H1 (cell line): ENCODE measurements at regions not wholly inside any gene's neighbourhood (a gene's known extent, or its start where the extent isn't known, plus 50 kb on each side); places are given as distances from the start of the nearest gene placed in this dataset.

Experiments
- CTCF ChIA-PET: fragments of 300-600 bp; sonication (Branson Sonifier 250); formaldehyde crosslinking; loops from one replicate; lab custom pipeline; 2021; ENCODE audit not compliant: partially characterized antibody; lab: Charles Lee
- POLR2A ChIA-PET: fragments of 300-600 bp; sonication (Branson Sonifier 250); formaldehyde crosslinking; loops from one replicate; lab custom pipeline; 2021; ENCODE audit warnings: inconsistent platforms; ENCODE audit not compliant: partially characterized antibody; lab: Charles Lee
- DNase-seq, 2 experiments: peaks; one replicate each; pipeline versions ENCODE4 v3.0.0 to v3.0.0-alpha.2; 2010 to 2022; ENCODE audit warnings: low spot score in 2 of 2, low read depth in 1 of 2, mixed read lengths in 1 of 2
- FAIRE-seq: peaks from 2 replicates; lab custom pipeline; 2011; peaks lifted over from hg19 to GRCh38; lab: Jason Lieb, UNC
- H2AFZ ChIP-seq: 2 replicates; pipeline ENCODE4 v1.8.1; 2012; ENCODE audit warnings: low read length, inconsistent platforms
- H2AK5ac ChIP-seq: 2 replicates; pipeline ENCODE4 v1.6.1; 2013; ENCODE audit warnings: low read depth, low read length
- H2BK120ac ChIP-seq: replicated peaks from 2 replicates; pipeline ENCODE3; 2013; ENCODE audit warnings: low read depth, low read length, inconsistent platforms
- H2BK12ac ChIP-seq: 2 replicates; pipeline ENCODE4 v1.6.1; 2013; ENCODE audit warnings: low read depth, low read length
- H2BK15ac ChIP-seq: 2 replicates; pipeline ENCODE4 v1.6.1; 2013; ENCODE audit warnings: low read length
- H2BK20ac ChIP-seq: 2 replicates; pipeline ENCODE4 v1.6.1; 2013; ENCODE audit warnings: low read length
- H2BK5ac ChIP-seq: 2 replicates; pipeline ENCODE4 v1.6.1; 2013; ENCODE audit warnings: low read depth, low read length
- H3K14ac ChIP-seq: 2 replicates; pipeline ENCODE4 v1.6.1; 2013; ENCODE audit warnings: inconsistent platforms; ENCODE audit not compliant: insufficient read length
- H3K18ac ChIP-seq: 2 replicates; pipeline ENCODE4 v1.6.1; 2013; ENCODE audit warnings: low read length; ENCODE audit errors: extremely low read depth
- H3K23ac ChIP-seq: 2 replicates; pipeline ENCODE4 v1.6.1; 2013; ENCODE audit warnings: inconsistent platforms; ENCODE audit not compliant: insufficient read length
- H3K23me2 ChIP-seq: 2 replicates; pipeline ENCODE4 v1.6.1; 2013; ENCODE audit warnings: low read depth, low read length
- H3K27ac ChIP-seq: 2 replicates; pipeline ENCODE4 v1.6.1; 2011; ENCODE audit warnings: low read depth, low read length, inconsistent platforms
- H3K27me3 ChIP-seq, 4 experiments: replicated peaks in 1 of 4; 1 replicate in 1 of 4; 2 replicates in 3 of 4; pipeline versions ENCODE4 v1.6.1 to v1.8.1; 2011 to 2013; ENCODE audit warnings: low read length in 3 of 4, mild to moderate bottlenecking in 3 of 4, inconsistent platforms in 2 of 4, mixed read lengths in 2 of 4, moderate library complexity in 1 of 4; ENCODE audit not compliant: control insufficient read depth in 3 of 4, insufficient read depth in 3 of 4; ENCODE audit errors: extremely low read depth in 1 of 4
- H3K36me3 ChIP-seq, 4 experiments: 2 replicates each; pipeline versions ENCODE4 v1.6.1 to v1.8.1; 2011 to 2013; ENCODE audit warnings: mild to moderate bottlenecking in 4 of 4, low read length in 3 of 4, moderate library complexity in 2 of 4, control low read depth in 1 of 4, inconsistent platforms in 1 of 4; ENCODE audit not compliant: insufficient read depth in 4 of 4, control insufficient read depth in 2 of 4
- H3K4ac ChIP-seq: replicated peaks from 2 replicates; pipeline ENCODE3; 2013; ENCODE audit warnings: low read length, low read depth, mixed read lengths, inconsistent platforms; ENCODE audit not compliant: insufficient read length
- H3K4me1 ChIP-seq, 4 experiments: replicated peaks in 1 of 4; 1 replicate in 1 of 4; 2 replicates in 3 of 4; pipeline versions ENCODE4 v1.6.1 to v1.8.1; 2011 to 2013; ENCODE audit warnings: low read length in 3 of 4, inconsistent platforms in 2 of 4, mixed read lengths in 1 of 4; ENCODE audit not compliant: insufficient read depth in 4 of 4, control insufficient read depth in 3 of 4
- H3K4me2 ChIP-seq, 2 experiments: 2 replicates each; pipeline versions ENCODE4 v1.6.1 to v1.8.1; 2011 to 2013; ENCODE audit warnings: low read depth in 2 of 2, low read length in 2 of 2, control low read depth in 1 of 2, inconsistent platforms in 1 of 2, mild to moderate bottlenecking in 1 of 2; ENCODE audit not compliant: insufficient read depth in 1 of 2
- H3K4me3 ChIP-seq, 4 experiments: fragments of 200-600, 300-600 bp in 1 of 4; sonication (generic), shearing (Covaris generic), sonication (Bioruptor Twin) in 1 of 4; 2 replicates each; pipeline versions ENCODE4 v1.5.1 to v1.8.1; 2011 to 2016; ENCODE audit warnings: low read length in 4 of 4, low read depth in 3 of 4, control low read depth in 2 of 4, inconsistent platforms in 2 of 4, mild to moderate bottlenecking in 2 of 4, mixed read lengths in 1 of 4, moderate library complexity in 1 of 4; ENCODE audit not compliant: insufficient read depth in 2 of 4; ENCODE audit errors: extremely low read depth in 1 of 4
- H3K56ac ChIP-seq: replicated peaks from 2 replicates; pipeline ENCODE3; 2013; ENCODE audit warnings: low read depth, mild to moderate bottlenecking, mixed read lengths, low read length, inconsistent platforms; ENCODE audit not compliant: insufficient read length
- H3K79me1 ChIP-seq: 2 replicates; pipeline ENCODE4 v1.6.1; 2013; ENCODE audit warnings: low read depth, low read length, control low read depth
- H3K79me2 ChIP-seq, 2 experiments: 2 replicates each; pipeline versions ENCODE4 v1.6.1 to v1.8.1; 2012 to 2013; ENCODE audit warnings: low read length in 2 of 2, mild to moderate bottlenecking in 2 of 2, inconsistent platforms in 1 of 2; ENCODE audit not compliant: insufficient read depth in 2 of 2, control insufficient read depth in 1 of 2
- H3K9ac ChIP-seq, 4 experiments: replicated peaks in 1 of 4; 1 replicate in 1 of 4; 2 replicates in 3 of 4; pipeline versions ENCODE4 v1.6.1 to v1.8.1; 2011 to 2013; ENCODE audit warnings: low read depth in 3 of 4, low read length in 3 of 4, control low read depth in 2 of 4, mild to moderate bottlenecking in 2 of 4, moderate library complexity in 2 of 4, inconsistent platforms in 1 of 4; ENCODE audit errors: extremely low read depth in 1 of 4
- H3K9me3 ChIP-seq, 2 experiments: 2 replicates each; pipeline versions ENCODE4 v1.6.1 to v1.8.1; 2012 to 2013; ENCODE audit warnings: mild to moderate bottlenecking in 2 of 2, moderate library complexity in 2 of 2, control low read depth in 1 of 2, inconsistent platforms in 1 of 2, low read depth in 1 of 2, low read length in 1 of 2, mixed read lengths in 1 of 2; ENCODE audit not compliant: insufficient read depth in 2 of 2
- H4K20me1 ChIP-seq, 2 experiments: replicated peaks in 1 of 2; 2 replicates each; pipeline versions ENCODE3 to v1.8.1; 2011 to 2013; ENCODE audit warnings: inconsistent platforms in 2 of 2, low read length in 2 of 2, mild to moderate bottlenecking in 1 of 2; ENCODE audit not compliant: insufficient read depth in 2 of 2, control insufficient read depth in 1 of 2
- H4K5ac ChIP-seq: 2 replicates; pipeline ENCODE4 v1.6.1; 2013; ENCODE audit warnings: low read length, low read depth, mixed read lengths, inconsistent platforms; ENCODE audit not compliant: insufficient read length
- H4K8ac ChIP-seq: 2 replicates; pipeline ENCODE4 v1.8.0; 2013; ENCODE audit warnings: mild to moderate bottlenecking, moderate library complexity, low read length, inconsistent platforms; ENCODE audit not compliant: insufficient read depth; ENCODE audit errors: extremely low read depth
- H4K91ac ChIP-seq: replicated peaks from 2 replicates; pipeline ENCODE3; 2013; ENCODE audit warnings: low read length, mixed read lengths, inconsistent platforms; ENCODE audit not compliant: insufficient read length
- CTCF ChIP-seq, 3 experiments: IDR thresholded peaks; 1 replicate in 2 of 3; 2 replicates in 1 of 3; pipeline versions ENCODE4 v1.5.1 to v1.6.1; 2011; ENCODE audit warnings: low read length in 3 of 3, mild to moderate bottlenecking in 3 of 3, inconsistent platforms in 2 of 3, low read depth in 1 of 3, moderate library complexity in 1 of 3; ENCODE audit not compliant: insufficient read depth in 1 of 3; ENCODE audit errors: control extremely low read depth in 1 of 3
- EGR1 ChIP-seq: IDR thresholded peaks from 2 replicates; pipeline ENCODE4 v1.6.1; 2011; ENCODE audit warnings: low read depth, low read length, borderline replicate concordance
- RAD21 ChIP-seq, 2 experiments: IDR thresholded peaks in 1 of 2; conservative IDR thresholded peaks in 1 of 2; 2 replicates each; pipeline ENCODE4 v1.6.1; 2011; ENCODE audit warnings: low read depth in 2 of 2, low read length in 2 of 2, improper control_type of control experiment in 1 of 2, inconsistent platforms in 1 of 2, mild to moderate bottlenecking in 1 of 2, moderate library complexity in 1 of 2
- TAF7 ChIP-seq: optimal IDR thresholded peaks from 2 replicates; pipeline ENCODE3; 2011; ENCODE audit warnings: low read depth, mild to moderate bottlenecking, inconsistent platforms, low read length, moderate library complexity, borderline replicate concordance
- WGBS, 2 experiments: shearing (Covaris generic) in 1 of 2; methylation state at CpG; one replicate each; pipeline versions ENCODE4 v1.1.6 to v1.1.7; 2013 to 2015; ENCODE audit warnings: low lambda C conversion rate in 2 of 2, mixed read lengths in 2 of 2, inconsistent platforms in 1 of 2, low coverage in 1 of 2, missing lambda C conversion rate in 1 of 2; ENCODE audit not compliant: insufficient replicate concordance in 2 of 2, insufficient coverage in 1 of 2, insufficient read length in 1 of 2; ENCODE audit errors: extremely low coverage in 1 of 2, missing lambda C conversion rate in 1 of 2; 5-methylcytosine and 5-hydroxymethylcytosine counted together

- no peak overlapping the region for H3K9ac ChIP-seq
Observed at GRCh38 chr2:41966431-41966893, 81.4 kb upstream of the PKDCC start.

More at GRCh38 chr2:41966431-41966893, 81.4 kb upstream of the PKDCC start:
- Histone ChIP-seq H2AK5ac (no peak overlapping the region), H3K36me3 (no peaks in the 10 kb centered on the region), H3K27ac (no peak overlapping the region), H3K79me2 (no peaks in the 10 kb centered on the region), H3K27me3 (no peaks in the 10 kb centered on the region), H3K4ac (no peak overlapping the region), H2BK12ac (no peak overlapping the region), H3K79me1 (no peaks in the 10 kb centered on the region), H2BK15ac (no peak overlapping the region), H3K18ac (no peak overlapping the region), H2BK5ac (no peak overlapping the region), H3K4me3 (no peak overlapping the region), H2BK120ac (no peak overlapping the region), H4K91ac (no peak overlapping the region), H4K5ac (no peak overlapping the region), H3K23ac (no peak overlapping the region), H4K20me1 (no peaks in the 10 kb centered on the region), H2BK20ac (no peak overlapping the region), H3K56ac (no peak overlapping the region), H3K23me2 (no peaks in the 10 kb centered on the region), H4K8ac (no peak overlapping the region; the same call in 1 of the 2 replicates), H2AFZ (no peak overlapping the region), H3K4me2 (no peak overlapping the region), H3K4me1 (peaks cover 0 to 18% (median 11%) of the 10 kb centered on the region in 4 experiments), H3K9me3 (no peaks in the 10 kb centered on the region), H3K14ac (no peak overlapping the region)
- FAIRE-seq (no peak), DNase-seq (no peak)
- CTCF ChIA-PET, result interaction anchor here (0.8 to 2.8 kb wide), 8 partner anchors 13 to 119 kb away, joined by 3 to 10 read pairs (median 3); no protein-coding TSS in a partner anchor
- POLR2A ChIA-PET, result interaction anchor here (1.2 kb wide), 1 partner anchor 9 kb away, joined by 4 read pairs; no protein-coding TSS in a partner anchor
- TF ChIP-seq RAD21 (IDR thresholded peaks at IDR 0.05 in 1 of 2, conservative IDR thresholded peaks at IDR 0.05 in 1 of 2; ENCODE audit: low read depth in 2 of 2, low read length in 2 of 2), result no peak
- TF ChIP-seq CTCF (IDR thresholded peaks at IDR 0.05; ENCODE audit: control extremely low read depth in 1 of 3, insufficient read depth in 1 of 3, low read depth in 1 of 3, low read length in 3 of 3), result no peak
- no peak for TF ChIP-seq EGR1
- TF ChIP-seq TAF7, result no peak
- 94% methylated on average over 10 of the region's 10 CpGs; no CpG with 5 or more reads in 1 of the 2 experiments for WGBS, 2 experiments
